ENCODE measurements at regions not wholly inside any gene's neighbourhood (a gene's known extent, or its start where the extent isn't known, plus 50 kb on each side); places are given as distances from the start of the nearest gene placed in this dataset.
"Not testable (repeated sequence)": the region's sequence is repeated elsewhere in the genome, so short reads cannot be mapped to it uniquely, and the experiment has no call there.

DNA sequence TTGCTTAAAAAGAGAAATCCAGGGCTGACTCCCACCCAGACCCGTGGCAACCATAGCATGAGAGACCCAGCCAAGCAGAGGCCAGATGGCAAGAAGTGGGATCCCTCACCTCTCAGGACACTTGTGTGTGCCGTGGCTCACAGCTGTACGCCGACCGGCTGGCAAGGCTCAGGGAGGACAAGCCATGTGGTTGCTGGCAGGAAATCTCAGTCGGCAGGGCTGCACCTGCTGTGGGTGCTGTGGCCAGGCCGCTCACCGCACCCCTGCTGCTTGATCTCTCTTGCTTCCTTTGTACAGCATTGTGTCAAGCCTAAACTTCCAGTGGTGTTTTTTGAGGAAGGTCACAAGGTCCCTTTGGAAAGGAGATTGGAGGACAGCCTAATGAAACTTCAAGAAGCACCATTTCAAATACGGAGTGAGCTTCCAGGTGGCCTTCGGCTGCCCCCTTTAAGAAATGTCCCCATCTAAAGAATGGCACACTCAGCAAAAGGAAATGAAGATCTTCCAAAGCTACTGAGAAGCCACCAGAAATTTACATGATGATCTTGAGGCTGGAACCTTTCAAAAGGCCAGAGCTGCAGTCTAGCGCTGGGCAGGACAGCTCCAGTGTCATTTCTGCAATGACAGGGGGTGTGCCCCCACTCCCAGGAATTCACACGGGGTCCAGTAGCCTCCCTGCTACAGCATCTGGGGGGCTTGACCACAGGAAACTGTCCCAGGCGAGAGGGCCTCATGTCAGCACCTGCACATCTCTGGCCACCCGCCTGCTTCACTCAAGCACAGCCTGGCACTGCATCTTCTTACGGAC is 409.0 kb upstream of the MGMT start:
- POLR2A ChIA-PET, result no interaction called here
- CTCF ChIA-PET, result no interaction called here
- no peak for DNase-seq (ENCODE audit: low read depth, low spot score)
- TF ChIP-seq, protein P1, sequence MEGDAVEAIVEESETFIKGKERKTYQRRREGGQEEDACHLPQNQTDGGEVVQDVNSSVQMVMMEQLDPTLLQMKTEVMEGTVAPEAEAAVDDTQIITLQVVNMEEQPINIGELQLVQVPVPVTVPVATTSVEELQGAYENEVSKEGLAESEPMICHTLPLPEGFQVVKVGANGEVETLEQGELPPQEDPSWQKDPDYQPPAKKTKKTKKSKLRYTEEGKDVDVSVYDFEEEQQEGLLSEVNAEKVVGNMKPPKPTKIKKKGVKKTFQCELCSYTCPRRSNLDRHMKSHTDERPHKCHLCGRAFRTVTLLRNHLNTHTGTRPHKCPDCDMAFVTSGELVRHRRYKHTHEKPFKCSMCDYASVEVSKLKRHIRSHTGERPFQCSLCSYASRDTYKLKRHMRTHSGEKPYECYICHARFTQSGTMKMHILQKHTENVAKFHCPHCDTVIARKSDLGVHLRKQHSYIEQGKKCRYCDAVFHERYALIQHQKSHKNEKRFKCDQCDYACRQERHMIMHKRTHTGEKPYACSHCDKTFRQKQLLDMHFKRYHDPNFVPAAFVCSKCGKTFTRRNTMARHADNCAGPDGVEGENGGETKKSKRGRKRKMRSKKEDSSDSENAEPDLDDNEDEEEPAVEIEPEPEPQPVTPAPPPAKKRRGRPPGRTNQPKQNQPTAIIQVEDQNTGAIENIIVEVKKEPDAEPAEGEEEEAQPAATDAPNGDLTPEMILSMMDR (IDR thresholded peaks at IDR 0.05; ENCODE audit: insufficient read depth, low read length, missing control alignments), result no peak
- no peak overlapping the region for H3K4me3 ChIP-seq (ENCODE audit: low read depth, low read length)

DNA sequence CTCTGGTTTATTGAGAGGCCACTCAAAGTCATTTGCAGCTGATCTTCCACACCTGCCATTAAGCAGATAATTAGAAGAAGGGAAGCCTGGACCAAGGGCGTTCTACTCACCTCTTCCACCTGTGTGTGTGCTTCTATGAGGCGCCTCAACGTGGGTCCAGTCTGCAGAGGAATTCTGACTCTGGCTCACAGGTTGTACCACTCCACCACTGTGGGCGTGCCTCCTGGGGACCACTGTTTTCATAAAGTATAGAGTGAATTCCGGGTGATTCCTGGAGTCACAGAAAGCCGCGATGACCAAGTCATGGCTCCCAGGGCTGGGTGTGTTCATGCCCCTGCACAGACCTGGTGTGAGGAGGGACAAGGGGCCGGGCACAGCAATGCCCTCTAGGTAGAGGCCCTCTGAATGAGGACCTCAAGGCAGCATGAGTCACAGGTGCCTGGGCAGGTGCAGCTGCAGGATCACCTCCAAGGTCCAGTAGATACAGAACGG is 408.3 kb upstream of the MGMT start:
- ChIA-PET POLR2A (no interaction called here), CTCF (no interaction called here)
- TF ChIP-seq, protein P1 (IDR thresholded peaks at IDR 0.05; ENCODE audit: insufficient read depth, low read length, missing control alignments), result no peak
- DNase-seq (ENCODE audit: low read depth, low spot score), result no peak
- no peak overlapping the region for H3K4me3 ChIP-seq (ENCODE audit: low read depth, low read length)

DNA sequence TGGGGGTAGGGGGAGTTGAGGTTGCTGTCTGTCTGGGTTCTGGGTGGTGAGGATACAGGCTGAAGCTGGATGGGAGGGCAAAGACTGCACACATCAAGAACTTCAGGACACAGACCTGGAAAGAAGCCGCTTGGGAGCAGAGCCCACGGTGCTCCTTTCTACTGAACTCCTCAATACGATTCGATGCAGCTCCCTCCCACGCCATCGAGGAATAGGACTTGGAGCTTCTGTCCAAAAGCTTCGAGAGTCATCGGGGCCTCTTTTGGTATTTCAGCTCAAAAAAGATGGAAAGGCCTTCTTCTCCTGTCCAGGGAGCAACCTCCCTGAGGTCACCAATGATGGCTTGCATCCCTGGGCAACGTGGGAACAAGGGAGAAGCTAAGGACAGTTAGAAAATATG is 407.1 kb upstream of the MGMT start:
- DNase-seq (ENCODE audit: low read depth, low spot score), result no peak
- ChIA-PET POLR2A (no interaction called here), CTCF (no interaction called here)
- H3K4me3 ChIP-seq (ENCODE audit: low read depth, low read length), result no peak overlapping the region
- TF ChIP-seq, protein P1 (IDR thresholded peaks at IDR 0.05; ENCODE audit: insufficient read depth, low read length, missing control alignments), result no peak

DNA sequence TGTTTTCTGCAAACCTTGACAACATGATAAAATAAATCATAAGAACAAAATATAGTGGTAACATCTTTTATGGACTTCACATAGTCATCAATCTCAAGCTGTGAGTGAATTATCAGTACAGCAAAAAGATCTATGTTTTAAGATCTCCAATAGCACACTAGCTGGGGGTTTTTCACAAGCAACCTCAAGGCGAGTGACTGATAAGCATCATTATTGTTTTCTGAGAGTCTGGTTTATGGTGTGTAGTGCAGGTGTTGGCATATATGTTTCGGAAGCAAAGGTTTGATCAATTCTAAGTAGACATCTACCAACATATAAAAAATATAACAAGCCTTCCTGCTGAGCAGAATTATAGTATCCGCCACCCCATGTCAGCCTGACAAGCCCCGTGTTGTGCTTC is 403.8 kb upstream of the MGMT start:
- CTCF ChIA-PET, result no interaction called here
- POLR2A ChIA-PET, result no interaction called here
- no peak for DNase-seq (ENCODE audit: low read depth, low spot score)
- no peak overlapping the region for H3K4me3 ChIP-seq (ENCODE audit: low read depth, low read length)
- TF ChIP-seq, protein P1 (IDR thresholded peaks at IDR 0.05; ENCODE audit: insufficient read depth, low read length, missing control alignments), result no peak

DNA sequence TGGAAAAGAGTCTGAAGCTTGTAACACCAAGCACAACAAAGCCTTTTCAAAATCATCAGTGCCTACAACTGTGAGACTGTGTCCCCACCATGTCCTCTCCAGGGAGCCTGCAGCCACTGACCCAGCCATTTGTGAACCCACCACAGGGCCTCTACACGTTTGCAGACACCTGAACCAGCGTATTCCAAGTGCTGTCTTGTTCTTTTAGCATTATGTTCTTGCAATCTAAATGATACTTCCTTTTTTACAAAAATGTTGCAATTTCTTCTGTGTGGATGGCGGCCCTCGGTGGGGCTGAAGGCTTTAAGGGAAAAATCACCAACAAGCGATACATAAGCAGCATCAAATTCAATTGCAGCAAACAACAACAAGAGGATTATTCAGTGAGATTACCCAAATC is 403.2 kb upstream of the MGMT start:
- TF ChIP-seq, protein P1 (IDR thresholded peaks at IDR 0.05; ENCODE audit: insufficient read depth, low read length, missing control alignments), result no peak
- POLR2A ChIA-PET, result no interaction called here
- CTCF ChIA-PET, result no interaction called here
- H3K4me3 ChIP-seq (ENCODE audit: low read depth, low read length), result no peak overlapping the region
- DNase-seq (ENCODE audit: low read depth, low spot score), result no peak

DNA sequence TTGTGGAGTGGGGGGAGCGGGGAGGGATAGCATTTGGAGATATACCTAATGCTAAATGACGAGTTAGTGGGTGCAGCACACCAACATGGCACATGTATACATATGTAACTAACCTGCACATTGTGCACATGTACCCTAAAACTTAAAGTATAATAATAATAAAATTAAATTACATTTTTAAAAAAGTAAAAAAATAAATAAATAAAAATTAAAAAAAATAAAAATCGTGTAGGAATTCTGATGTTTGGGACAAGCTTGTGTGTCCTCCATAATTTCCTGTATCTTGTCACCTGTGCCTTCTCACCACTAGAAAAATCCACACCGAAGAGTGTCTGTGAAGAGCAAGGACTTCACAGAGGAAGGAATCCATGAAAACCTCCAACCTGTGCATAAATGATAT is 400.5 kb upstream of the MGMT start:
- DNase-seq (ENCODE audit: low read depth, low spot score); POLR2A ChIA-PET; H3K4me3 ChIP-seq (ENCODE audit: low read depth, low read length); CTCF ChIA-PET: not testable (repeated sequence)

DNA sequence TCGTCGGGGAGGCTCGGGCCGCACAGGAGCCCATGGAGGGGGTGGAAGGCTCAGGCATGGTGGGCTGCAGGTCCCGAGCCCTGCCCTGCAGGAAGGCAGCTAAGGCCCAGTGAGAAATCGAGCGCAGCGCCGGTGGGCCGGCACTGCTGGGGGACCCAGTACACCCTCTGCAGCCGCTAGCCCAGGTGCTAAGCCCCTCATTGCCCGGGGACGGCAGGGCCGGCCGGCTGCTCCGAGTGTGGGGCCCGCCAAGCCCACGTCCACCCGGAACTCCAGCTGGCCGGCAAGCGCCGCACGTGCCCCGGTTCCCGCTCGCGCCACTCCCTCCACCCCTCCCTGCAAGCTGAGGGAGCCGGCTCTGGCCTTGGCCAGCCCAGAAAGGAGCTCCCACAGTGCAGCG is 395.6 kb upstream of the MGMT start:
- CTCF ChIA-PET; DNase-seq (ENCODE audit: low read depth, low spot score); POLR2A ChIA-PET; H3K4me3 ChIP-seq (ENCODE audit: low read depth, low read length): not testable (repeated sequence)
